ENCODE measurements at regions not wholly inside any gene's neighbourhood (a gene's known extent, or its start where the extent isn't known, plus 50 kb on each side); places are given as distances from the start of the nearest gene placed in this dataset.
A peak's percentile ranks its signal among the peaks of the same experiment; 100 is the strongest.

- Histone ChIP-seq H3K9ac (ENCODE audit: low read depth, low read length) (no peak overlapping the region), H2BK20ac (ENCODE audit: low read depth, low read length) (no peak overlapping the region), H4K8ac (ENCODE audit: low read depth in 2 of 2, low read length in 2 of 2) (peak overlapping the region in 1 of 2 experiments; percentile 57; a peak in 1 of 4 replicates), H3K9me3 (ENCODE audit: control insufficient read depth, insufficient read depth, low read length) (no peaks in the 10 kb centered on the region), H3K4me1 (ENCODE audit: control insufficient read depth, insufficient read depth, low read length) (peaks cover 2% of the 10 kb centered on the region), H3K79me1 (ENCODE audit: low read depth in 1 of 2, low read length in 2 of 2) (no peaks in the 10 kb centered on the region), H2AFZ (replicated peaks; ENCODE audit: low read length, poor library complexity) (no peak overlapping the region), H3K18ac (ENCODE audit: low read depth, low read length) (peak overlapping the region; percentile 78; the same call in 1 of the 2 replicates), H3K36me3 (ENCODE audit: control insufficient read depth, insufficient read depth, low read length) (no peaks in the 10 kb centered on the region), H2BK120ac (ENCODE audit: low read depth, low read length) (no peak overlapping the region), H3K27me3 (ENCODE audit: control insufficient read depth, insufficient read depth, low read length) (no peaks in the 10 kb centered on the region), H2BK15ac (ENCODE audit: low read depth, low read length) (no peak overlapping the region), H2AK9ac (replicated peaks; ENCODE audit: low read depth, low read length, poor library complexity) (no peak overlapping the region), H3K9me1 (ENCODE audit: insufficient read depth, low read length) (0 out of 2 replicates have a peak, but pooled peaks cover 2% of the 10 kb centered on the region), H4K20me1 (ENCODE audit: insufficient read depth, low read length) (no peaks in the 10 kb centered on the region), H2AK5ac (ENCODE audit: low read depth, low read length) (no peak overlapping the region), H2BK5ac (ENCODE audit: low read depth, low read length, poor library complexity, severe bottlenecking) (no peak overlapping the region), H3K27ac (ENCODE audit: insufficient read depth, low read length) (no peak overlapping the region), H3K14ac (replicated peaks; ENCODE audit: low read depth, low read length) (no peak overlapping the region), H3K4ac (ENCODE audit: low read depth, low read length) (no peak overlapping the region), H3K4me2 (ENCODE audit: low read depth, low read length) (no peak overlapping the region; the same call in 1 of the 2 replicates), H4K5ac (ENCODE audit: low read depth, low read length) (peak overlapping the region; percentile 80), H3K23ac (ENCODE audit: low read depth, low read length) (no peak overlapping the region), H3K56ac (ENCODE audit: extremely low read depth, insufficient read depth, low read length) (no peak overlapping the region), H3K4me3 (ENCODE audit: insufficient read depth, low read depth, low read length) (no peak overlapping the region), H4K91ac (ENCODE audit: insufficient read depth, low read depth, low read length) (no peak overlapping the region)
- intact Hi-C loops (cut with micrococcal nuclease): no loop called here
- no peak for TF ChIP-seq NFE2L2 (IDR thresholded peaks at IDR 0.05; ENCODE audit: low read depth, low read length)
- TF ChIP-seq MAZ (IDR thresholded peaks at IDR 0.05; ENCODE audit: borderline replicate concordance, low read depth, low read length): no peak
- no peak for TF ChIP-seq RFX5 (IDR thresholded peaks at IDR 0.05; ENCODE audit: low read depth, low read length)
- no peak for TF ChIP-seq MAFK (IDR thresholded peaks at IDR 0.05; ENCODE audit: low read depth, low read length)
- no peak for TF ChIP-seq CHD1 (IDR thresholded peaks at IDR 0.05; ENCODE audit: low read depth, low read length)
- no peak for TF ChIP-seq BHLHE40 (IDR thresholded peaks at IDR 0.05; ENCODE audit: low read depth, low read length)
- TF ChIP-seq RCOR1 (IDR thresholded peaks at IDR 0.05; ENCODE audit: insufficient replicate concordance, low read length): no peak
- TF ChIP-seq CTCF (conservative IDR thresholded peaks at IDR 0.05; ENCODE audit: low read depth, low read length): no peak
- TF ChIP-seq USF2 (IDR thresholded peaks at IDR 0.05; ENCODE audit: low read depth, low read length): no peak
- no peak for TF ChIP-seq MXI1 (IDR thresholded peaks at IDR 0.05; ENCODE audit: borderline replicate concordance, low read depth, low read length)
- TF ChIP-seq FOS (IDR thresholded peaks at IDR 0.05; ENCODE audit: low read depth, low read length): no peak
- no peak for TF ChIP-seq CEBPB (IDR thresholded peaks at IDR 0.05; ENCODE audit: low read depth, low read length)
- TF ChIP-seq RAD21 (IDR thresholded peaks at IDR 0.05; ENCODE audit: low read length): no peak
- TF ChIP-seq SMC3 (IDR thresholded peaks at IDR 0.05; ENCODE audit: low read depth, low read length): no peak
- no peak for TF ChIP-seq POLR2A (IDR thresholded peaks at IDR 0.05; ENCODE audit: low read depth, low read length)
- TF ChIP-seq ELK1 (IDR thresholded peaks at IDR 0.05; ENCODE audit: borderline replicate concordance, low read depth, low read length): no peak
- ChIA-PET POLR2A (ENCODE audit: unreplicated experiment) (no interaction called here), CTCF (no interaction called here)
- in situ Hi-C loops (cut with MboI; ENCODE audit: low sequenced_read_pairs): no loop called here
- no peak for ATAC-seq (ENCODE audit: low read depth)
- WGBS, 2 experiments (ENCODE audit: extremely low coverage in 2 of 2, insufficient read length in 1 of 2): no CpG with 5 or more reads among the region's 3 CpGs
- dilution Hi-C loops (cut with HindIII; ENCODE audit: low sequenced_read_pairs, unreplicated experiment): no loop called here
- BruUV-seq (replicated peaks): no TSS peak
- no peak for DNase-seq
Observed at GRCh38 chr6:22668717-22669116, 99.4 kb downstream of the HDGFL1 start.
